HG03571 (cell line): ENCODE measurements at regions not wholly inside any gene's neighbourhood (a gene's known extent, or its start where the extent isn't known, plus 50 kb on each side); places are given as distances from the start of the nearest gene placed in this dataset.
"Not testable (repeated sequence)": the region's sequence is repeated elsewhere in the genome, so short reads cannot be mapped to it uniquely, and the experiment has no call there.

ENCODE experiments used
- ATAC-seq: cut with Tn5 transposase; IDR thresholded peaks from one replicate; pipeline ENCODE4 v1.9.1; 2021; ENCODE audit not compliant: unreplicated experiment

- ATAC-seq = no peak
These were observed 1323.8 kb downstream of the UQCRFS1 start for GRCh38 chr19:27889156-27889555.

GRCh38 chr19:27887946-27888345 lies 1325.0 kb downstream of the UQCRFS1 start:
- no peak for ATAC-seq

- ATAC-seq = no peak
These were observed 1327.6 kb downstream of the UQCRFS1 start for GRCh38 chr19:27885359-27885758.

GRCh38 chr19:27884376-27884775 lies 1328.6 kb downstream of the UQCRFS1 start:
- no peak for ATAC-seq

GRCh38 chr19:27881213-27881612 lies 1331.7 kb downstream of the UQCRFS1 start:
- no peak for ATAC-seq

- no peak for ATAC-seq
These were observed 1335.9 kb downstream of the UQCRFS1 start for GRCh38 chr19:27876976-27877512.

- no peak for ATAC-seq
These were observed 1336.5 kb downstream of the UQCRFS1 start for GRCh38 chr19:27876489-27876888.

- ATAC-seq = no peak
These were observed 1340.6 kb downstream of the UQCRFS1 start for GRCh38 chr19:27872370-27872769.

- ATAC-seq = no peak
These were observed 1342.7 kb downstream of the UQCRFS1 start for GRCh38 chr19:27870293-27870692.

GRCh38 chr19:27868007-27868406 lies 1344.9 kb downstream of the UQCRFS1 start:
- no peak for ATAC-seq

GRCh38 chr19:27865927-27866777 lies 1346.8 kb downstream of the UQCRFS1 start:
- ATAC-seq = no peak

- ATAC-seq = no peak
These were observed 1351.5 kb downstream of the UQCRFS1 start for GRCh38 chr19:27861411-27861975.

GRCh38 chr19:27860309-27860934 lies 1352.5 kb downstream of the UQCRFS1 start:
- no peak for ATAC-seq

GRCh38 chr19:27859689-27860088 lies 1353.3 kb downstream of the UQCRFS1 start:
- no peak for ATAC-seq

- ATAC-seq = no peak
These were observed 1353.9 kb downstream of the UQCRFS1 start for GRCh38 chr19:27858981-27859581.

- ATAC-seq = not testable (repeated sequence)
These were observed 1360.0 kb downstream of the UQCRFS1 start for GRCh38 chr19:27852931-27853330.

GRCh38 chr19:27851543-27852060 lies 1361.3 kb downstream of the UQCRFS1 start:
- ATAC-seq = no peak

- ATAC-seq = no peak
These were observed 1361.9 kb downstream of the UQCRFS1 start for GRCh38 chr19:27851002-27851481.

GRCh38 chr19:27846944-27847343 lies 1366.0 kb downstream of the UQCRFS1 start:
- ATAC-seq = no peak

- no peak for ATAC-seq
These were observed 1368.7 kb downstream of the UQCRFS1 start for GRCh38 chr19:27844261-27844660.

GRCh38 chr19:27843861-27844260 lies 1369.1 kb downstream of the UQCRFS1 start:
- ATAC-seq = no peak
